HG02885 (cell line): ENCODE measurements at regions not wholly inside any gene's neighbourhood (a gene's known extent, or its start where the extent isn't known, plus 50 kb on each side); places are given as distances from the start of the nearest gene placed in this dataset.

ENCODE experiments used
- ATAC-seq: cut with Tn5 transposase; IDR thresholded peaks from one replicate; pipeline ENCODE4 v1.9.1; 2021; ENCODE audit warnings: mild to moderate bottlenecking; ENCODE audit not compliant: unreplicated experiment, poor library complexity

GRCh38 chr7:31448649-31449048 is 65.2 kb upstream of the ITPRID1 start:
- ATAC-seq, result no peak

DNA sequence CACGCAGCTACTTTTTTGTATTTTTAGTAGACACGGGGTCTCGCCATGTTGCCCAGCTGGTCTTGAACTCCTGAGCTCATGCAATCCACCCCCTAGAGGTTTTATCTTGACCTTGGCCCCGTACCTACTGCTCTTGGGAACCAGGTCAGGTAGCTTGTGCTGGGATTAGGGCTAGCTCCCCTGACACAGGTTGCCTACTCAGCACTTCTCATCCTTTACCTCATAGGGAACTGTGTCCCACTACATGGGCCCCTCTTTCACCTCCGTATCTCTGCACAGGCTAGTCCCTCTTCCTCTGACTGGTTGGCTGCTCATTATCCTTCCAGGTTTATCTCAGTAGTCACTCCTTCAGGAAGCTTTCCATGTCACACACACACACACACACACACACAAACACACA is 58.0 kb upstream of the ITPRID1 start:
- ATAC-seq, result no peak

GRCh38 chr7:31456646-31457368 is 57.1 kb upstream of the ITPRID1 start:
- ATAC-seq, result no peak

- no peak for ATAC-seq
These were observed 56.3 kb upstream of the ITPRID1 start for GRCh38 chr7:31457551-31457950.

- no peak for ATAC-seq
These were observed 55.7 kb upstream of the ITPRID1 start for GRCh38 chr7:31458203-31458602.

DNA sequence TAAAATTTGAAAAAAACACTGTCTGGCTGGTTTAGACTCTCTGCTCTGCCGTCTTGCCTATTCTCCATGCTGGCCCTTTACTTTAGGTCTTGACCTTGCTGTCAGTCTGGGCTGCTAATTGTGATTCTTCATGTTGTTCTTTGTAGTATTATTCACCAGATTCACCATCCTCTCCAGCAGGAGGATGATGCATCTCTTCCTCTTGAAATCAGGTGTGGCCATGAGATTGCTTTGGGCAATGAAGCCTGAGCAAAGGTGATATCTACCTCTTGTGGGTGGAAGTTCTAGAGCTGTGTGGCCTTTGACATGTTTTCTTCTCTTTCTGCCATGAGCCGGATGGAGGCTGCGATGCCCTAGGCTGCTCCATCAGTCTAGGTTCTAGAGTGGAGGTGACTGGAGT is 51.3 kb upstream of the ITPRID1 start:
- ATAC-seq, result no peak
